Adrenal gland (tissue), 9 donors: ENCODE measurements at regions not wholly inside any gene's neighbourhood (a gene's known extent, or its start where the extent isn't known, plus 50 kb on each side); places are given as distances from the start of the nearest gene placed in this dataset.
"Not testable (repeated sequence)": the region's sequence is repeated elsewhere in the genome, so short reads cannot be mapped to it uniquely, and the experiment has no call there.

Experiments
- DNase-seq, 7 donors: peaks; one replicate each; pipeline ENCODE4 v3.0.0-alpha.2; 2019 to 2020
- H3K27ac ChIP-seq, 5 donors: fragments of 200-600 bp; sonication (generic) in 4 of 5; 1 replicate in 3 of 5; 2 replicates in 2 of 5; pipeline versions ENCODE4 v1.5.1 to v1.8.0; 2016 to 2020; ENCODE audit warnings: mild to moderate bottlenecking in 1 of 5
- H3K27me3 ChIP-seq: fragments of 200-600 bp; 2 replicates; pipeline ENCODE4 v1.8.0; 2021
- H3K36me3 ChIP-seq, 2 donors: fragments of 200-600 bp; replicated peaks in 1 of 2; 1 replicate in 1 of 2; 2 replicates in 1 of 2; pipeline versions ENCODE4 v1.5.1 to v1.8.0; 2018 to 2022
- H3K4me1 ChIP-seq, 2 donors: fragments of 200-600 bp; replicated peaks in 1 of 2; 1 replicate in 1 of 2; 2 replicates in 1 of 2; pipeline versions ENCODE4 v1.5.1 to v1.8.0; 2018 to 2021
- H3K4me3 ChIP-seq, 4 donors: fragments of 200-600 bp; sonication (generic) in 3 of 4; one replicate each; pipeline ENCODE4 v1.5.1; 2016 to 2018
- H3K9me3 ChIP-seq, 3 donors: fragments of 200-600 bp; sonication (generic) in 1 of 3; replicated peaks in 1 of 3; 1 replicate in 2 of 3; 2 replicates in 1 of 3; pipeline versions ENCODE4 v1.5.1 to v1.8.0; 2016 to 2021
- POLR2A ChIP-seq, 2 donors: fragments of 450-650 bp; IDR thresholded peaks; one replicate each; pipeline ENCODE4 v1.6.1; 2017; ENCODE audit warnings: antibody characterized with exemption in 2 of 2, mild to moderate bottlenecking in 2 of 2, moderate library complexity in 1 of 2
- WGBS, 4 donors: extraction: QIAGEN DNeasy Blood & Tissue Kit in 2 of 4; methylation state at CpG; one replicate each; pipeline versions ENCODE4 v1.1.5 to v1.1.7; 2013 to 2017; 5-methylcytosine and 5-hydroxymethylcytosine counted together
- intact Hi-C, 2 donors: fragments of 100-400 bp; cut with DNase I; formaldehyde crosslinking; loops; one replicate each; pipeline versions ENCODE4 v1.14.1 to v1.15.0; 2022 to 2023
- TF ChIP-seq, protein P1 (sequence below), 6 experiments: fragments of 450-650 bp in 4 of 6; fragments of 200-600 bp in 2 of 6; sonication (generic) in 1 of 6; IDR thresholded peaks; 1 replicate in 5 of 6; 2 replicates in 1 of 6; pipeline versions ENCODE4 v1.5.1 to v1.8.0; 2016 to 2021; ENCODE audit warnings: antibody characterized with exemption in 6 of 6, mild to moderate bottlenecking in 2 of 6, moderate library complexity in 1 of 6
- donor health status: healthy with polysubstance abuse.
- donor health status: Bipolar disorder and iron deficiency.
- donor health status: DM: yes; HTN: yes; CAD: no.
- donor health status: DM: no; HTN: no; CAD: no.
- donor health status: DM: no; HTN: no; CAD: no.

DNA sequence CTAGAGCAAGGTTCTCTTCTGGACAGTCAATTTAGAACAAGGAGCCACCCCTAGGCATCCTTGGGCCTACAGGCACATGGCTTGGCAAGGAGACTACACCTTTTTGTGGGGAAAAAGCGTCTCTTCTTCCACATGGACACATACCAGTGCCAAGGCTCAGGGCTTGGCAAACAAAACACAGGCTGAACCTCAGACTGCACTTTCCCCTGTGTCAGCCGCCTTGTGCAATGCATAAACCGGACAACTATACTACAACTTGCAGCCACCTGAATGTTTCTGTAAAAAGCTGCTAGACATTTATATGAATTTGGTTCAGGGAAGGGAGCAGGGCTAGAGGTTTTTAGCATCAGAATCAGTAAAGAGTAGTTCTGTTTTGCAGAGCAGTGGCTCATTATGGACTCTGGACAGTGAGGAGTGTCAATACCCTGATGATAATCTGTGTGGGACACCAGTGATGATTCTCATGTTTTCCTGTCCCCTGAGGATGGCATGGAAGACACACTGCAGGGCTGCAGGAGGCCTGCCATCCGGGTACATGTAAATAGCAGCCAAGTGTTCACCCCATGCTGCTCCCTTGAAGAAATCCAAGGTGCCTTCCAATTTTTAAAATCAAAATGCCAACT is 118.9 kb downstream of the GATA3 start:
- Histone ChIP-seq H3K9me3 (peaks cover 0 to 4% (median 0%) of the 10 kb centered on the region in 3 donors), H3K27me3 (no peaks in the 10 kb centered on the region), H3K36me3 (no peaks in the 10 kb centered on the region), H3K4me1 (no peaks in the 10 kb centered on the region), H3K27ac (no peak overlapping the region), H3K4me3 (no peak overlapping the region)
- no peak for DNase-seq
- no peak for TF ChIP-seq POLR2A (IDR thresholded peaks at IDR 0.05)
- TF ChIP-seq, protein P1, sequence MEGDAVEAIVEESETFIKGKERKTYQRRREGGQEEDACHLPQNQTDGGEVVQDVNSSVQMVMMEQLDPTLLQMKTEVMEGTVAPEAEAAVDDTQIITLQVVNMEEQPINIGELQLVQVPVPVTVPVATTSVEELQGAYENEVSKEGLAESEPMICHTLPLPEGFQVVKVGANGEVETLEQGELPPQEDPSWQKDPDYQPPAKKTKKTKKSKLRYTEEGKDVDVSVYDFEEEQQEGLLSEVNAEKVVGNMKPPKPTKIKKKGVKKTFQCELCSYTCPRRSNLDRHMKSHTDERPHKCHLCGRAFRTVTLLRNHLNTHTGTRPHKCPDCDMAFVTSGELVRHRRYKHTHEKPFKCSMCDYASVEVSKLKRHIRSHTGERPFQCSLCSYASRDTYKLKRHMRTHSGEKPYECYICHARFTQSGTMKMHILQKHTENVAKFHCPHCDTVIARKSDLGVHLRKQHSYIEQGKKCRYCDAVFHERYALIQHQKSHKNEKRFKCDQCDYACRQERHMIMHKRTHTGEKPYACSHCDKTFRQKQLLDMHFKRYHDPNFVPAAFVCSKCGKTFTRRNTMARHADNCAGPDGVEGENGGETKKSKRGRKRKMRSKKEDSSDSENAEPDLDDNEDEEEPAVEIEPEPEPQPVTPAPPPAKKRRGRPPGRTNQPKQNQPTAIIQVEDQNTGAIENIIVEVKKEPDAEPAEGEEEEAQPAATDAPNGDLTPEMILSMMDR (IDR thresholded peaks at IDR 0.05), result peak in 1 of 6 experiments; percentile 4
- whole genome bisulfite sequencing, 4 donors, result 85 to 88% (median 86%) methylated on average over 3 to 4 of the region's 4 CpGs
- intact Hi-C loops, result no loop called here

GRCh38 chr10:8173866-8174243 is 119.4 kb downstream of the GATA3 start:
- 71 to 81% (median 79%) methylated on average over 3 of the region's 3 CpGs for WGBS, 4 donors
- Histone ChIP-seq H3K27ac (no peak overlapping the region), H3K27me3 (no peaks in the 10 kb centered on the region), H3K36me3 (no peaks in the 10 kb centered on the region), H3K4me3 (no peak overlapping the region), H3K4me1 (no peaks in the 10 kb centered on the region), H3K9me3 (no peaks in the 10 kb centered on the region)
- intact Hi-C loops, result no loop called here
- TF ChIP-seq, protein P1 (IDR thresholded peaks at IDR 0.05), result peak in 1 of 6 experiments; percentile 1
- no peak for TF ChIP-seq POLR2A (IDR thresholded peaks at IDR 0.05)
- no peak for DNase-seq

DNA sequence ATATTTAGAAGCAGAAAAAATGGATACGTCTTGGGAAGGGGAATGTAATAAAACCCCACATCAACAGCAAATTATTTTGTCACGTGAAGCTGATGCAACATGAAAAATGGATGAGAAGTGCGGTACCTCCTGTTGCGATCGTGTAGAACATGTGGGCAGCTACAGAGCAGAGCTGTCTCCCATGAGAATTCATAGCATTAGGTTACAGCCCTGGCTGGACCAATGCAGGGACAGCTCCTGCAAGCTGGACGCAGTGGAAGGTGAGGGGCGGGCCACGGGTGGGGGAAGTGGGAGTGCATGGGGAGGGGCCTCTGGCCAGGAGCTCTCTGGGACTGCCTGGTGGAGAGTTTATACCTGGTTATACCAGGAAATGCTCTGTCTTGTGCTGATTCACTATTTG is 120.3 kb downstream of the GATA3 start:
- TF ChIP-seq, protein P1 (IDR thresholded peaks at IDR 0.05), result no peak
- no peak for TF ChIP-seq POLR2A (IDR thresholded peaks at IDR 0.05)
- Histone ChIP-seq H3K36me3 (no peaks in the 10 kb centered on the region), H3K9me3 (no peaks in the 10 kb centered on the region), H3K27me3 (no peaks in the 10 kb centered on the region), H3K4me3 (no peak overlapping the region), H3K4me1 (no peaks in the 10 kb centered on the region), H3K27ac (no peak overlapping the region)
- 47 to 59% (median 54%) methylated on average over 5 to 8 of the region's 8 CpGs for WGBS, 4 donors
- intact Hi-C loops, result no loop called here
- no peak for DNase-seq

DNA sequence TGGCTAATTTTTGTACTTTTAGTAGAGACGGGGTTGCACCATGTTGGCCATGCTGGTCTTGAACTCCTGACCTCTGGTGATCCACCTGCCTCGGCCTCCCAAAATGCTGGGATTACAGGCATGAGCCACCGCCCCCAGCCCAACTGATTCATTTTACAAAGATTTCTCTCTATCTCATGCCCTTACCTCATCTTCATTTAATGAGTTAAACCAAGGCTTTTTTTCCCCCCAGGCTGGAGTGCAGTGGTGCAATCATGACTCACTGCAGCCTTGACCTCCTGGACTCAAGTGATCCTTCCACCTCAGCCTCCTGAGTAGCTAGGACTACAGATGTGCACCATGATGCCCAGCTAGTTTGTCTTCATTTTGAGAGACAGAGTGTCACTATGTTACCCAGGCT is 123.0 kb downstream of the GATA3 start:
- H3K4me1 ChIP-seq, intact Hi-C loops, H3K9me3 ChIP-seq, H3K4me3 ChIP-seq, H3K27ac ChIP-seq, H3K27me3 ChIP-seq, H3K36me3 ChIP-seq, DNase-seq: not testable (repeated sequence)
- 58 to 91% (median 77%) methylated on average over 2 to 3 of the region's 3 CpGs for WGBS, 4 donors

DNA sequence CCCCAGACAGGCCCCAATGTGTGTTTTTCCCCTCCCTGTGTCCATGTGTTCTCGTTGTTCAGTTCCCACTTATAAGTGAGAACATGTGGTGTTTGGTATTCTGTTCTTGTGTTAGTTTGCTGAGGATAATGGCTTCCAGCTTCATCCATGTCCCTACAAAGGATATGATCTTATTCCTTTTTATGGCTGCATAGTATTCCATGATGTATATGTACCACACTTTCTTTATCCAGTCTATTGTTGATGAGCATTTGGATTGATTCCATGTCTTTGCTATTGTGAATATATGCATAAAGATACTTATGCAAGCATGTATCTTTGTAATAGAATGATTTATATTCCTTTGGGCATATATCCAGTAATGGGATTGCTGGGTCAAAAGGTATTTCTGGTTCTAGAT is 125.3 kb downstream of the GATA3 start:
- H3K27ac ChIP-seq, DNase-seq, H3K9me3 ChIP-seq, H3K27me3 ChIP-seq, intact Hi-C loops, H3K4me3 ChIP-seq, H3K4me1 ChIP-seq, H3K36me3 ChIP-seq: not testable (repeated sequence)
- 72 to 97% (median 93%) methylated on average over 1 of the region's 1 CpG for WGBS, 4 donors
